ENCODE measurements at regions not wholly inside any gene's neighbourhood (a gene's known extent, or its start where the extent isn't known, plus 50 kb on each side); places are given as distances from the start of the nearest gene placed in this dataset.

GRCh38 chr5:63570752-63571151 is 391.5 kb downstream of the HTR1A start:
- CTCF ChIA-PET = no interaction called here
- ATAC-seq (no peak), DNase-seq (no peak)
- H3K27ac Mint-ChIP-seq = no peak overlapping the region
- H3K4me1 Mint-ChIP-seq = no peaks in the 10 kb centered on the region
- no peak overlapping the region for H3K4me3 Mint-ChIP-seq
- H3K9me3 Mint-ChIP-seq (ENCODE audit: low read depth) = peaks cover 5% of the 10 kb centered on the region
- no peaks in the 10 kb centered on the region for H3K27me3 Mint-ChIP-seq
- no peaks in the 10 kb centered on the region for H3K36me3 Mint-ChIP-seq

- Mint-ChIP-seq H3K27me3 (no peaks in the 10 kb centered on the region), H3K36me3 (no peaks in the 10 kb centered on the region), H3K9me3 (ENCODE audit: low read depth) (peaks cover 13% of the 10 kb centered on the region), H3K4me3 (no peak overlapping the region), H3K4me1 (no peaks in the 10 kb centered on the region), H3K27ac (no peak overlapping the region)
- DNase-seq (no peak), ATAC-seq (no peak)
- CTCF ChIA-PET = no interaction called here
These were observed 397.5 kb downstream of the HTR1A start for GRCh38 chr5:63564789-63565188.

DNA sequence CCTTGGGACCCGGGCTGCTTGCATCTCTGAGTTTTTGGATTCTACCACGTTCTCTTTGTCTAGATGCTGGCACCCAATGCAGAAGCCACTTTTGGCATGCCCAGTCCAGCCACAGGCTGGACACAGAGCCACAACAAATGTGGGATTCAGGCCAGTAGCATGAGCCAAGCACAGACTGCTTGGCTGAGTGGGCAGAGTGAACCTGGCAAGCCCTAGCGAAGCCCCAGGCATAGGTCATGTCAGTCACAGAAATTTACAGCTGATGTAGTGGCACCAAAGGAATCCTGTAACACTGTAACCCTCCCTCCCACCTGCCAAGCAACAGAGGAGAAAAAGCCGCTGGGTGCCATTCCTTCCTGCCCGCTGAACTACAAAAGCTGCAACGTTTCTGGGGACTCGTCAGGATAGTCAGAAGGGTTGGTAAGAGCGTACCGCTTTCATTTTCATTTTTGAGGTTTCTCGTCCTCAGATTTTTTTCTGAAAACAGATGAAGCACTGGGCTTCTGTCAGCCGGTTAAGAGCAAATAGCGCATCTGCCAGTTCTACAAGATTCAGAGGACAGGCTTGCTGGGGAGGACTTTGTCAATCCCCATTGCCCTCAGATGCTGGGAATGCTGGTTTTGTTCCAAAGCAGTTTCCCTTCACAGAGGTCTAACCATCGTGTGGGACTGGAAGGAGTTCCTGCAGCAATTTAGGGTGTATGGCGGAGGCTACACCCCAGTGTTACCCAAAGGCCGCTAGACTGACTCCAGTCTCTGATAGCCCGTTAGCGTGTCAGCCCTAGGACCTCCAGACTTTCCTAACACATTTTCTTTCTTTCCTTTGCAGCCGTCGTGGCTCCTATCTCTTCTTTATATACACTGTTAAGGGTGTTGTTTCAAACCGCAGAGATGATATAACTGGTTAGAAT is 399.0 kb downstream of the HTR1A start:
- CTCF ChIA-PET = no interaction called here
- Mint-ChIP-seq H3K36me3 (no peaks in the 10 kb centered on the region), H3K4me3 (no peak overlapping the region), H3K27me3 (no peaks in the 10 kb centered on the region), H3K9me3 (ENCODE audit: low read depth) (peaks cover 8% of the 10 kb centered on the region), H3K4me1 (no peaks in the 10 kb centered on the region), H3K27ac (no peak overlapping the region)
- no peak for DNase-seq
- no peak for ATAC-seq

DNA sequence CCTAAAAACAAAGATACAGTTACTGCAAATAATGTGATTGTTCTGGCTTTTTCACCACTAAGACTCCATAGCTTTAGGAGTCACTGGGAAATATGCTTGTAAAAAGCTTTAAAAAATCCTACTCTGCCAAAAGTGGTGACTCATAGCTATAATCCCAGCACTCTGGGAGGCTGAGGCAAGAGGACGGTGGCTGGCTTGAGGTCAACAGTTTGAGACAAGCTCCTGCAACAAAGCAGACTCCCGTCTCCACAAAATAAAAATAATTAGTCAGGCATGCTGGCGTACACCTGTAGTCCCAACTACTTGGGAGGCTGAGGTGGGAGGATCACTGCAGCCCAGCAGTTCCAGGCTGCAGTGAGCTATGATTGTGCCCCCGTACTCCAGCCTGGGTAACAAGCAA is 406.4 kb downstream of the HTR1A start:
- CTCF ChIA-PET = no interaction called here
- DNase-seq = no peak
- Mint-ChIP-seq H3K27me3 (no peaks in the 10 kb centered on the region), H3K27ac (no peak overlapping the region), H3K4me3 (no peak overlapping the region), H3K9me3 (ENCODE audit: low read depth) (peaks cover 6% of the 10 kb centered on the region), H3K4me1 (no peaks in the 10 kb centered on the region), H3K36me3 (no peaks in the 10 kb centered on the region)
- no peak for ATAC-seq

GRCh38 chr5:63554191-63554590 is 408.1 kb downstream of the HTR1A start:
- CTCF ChIA-PET = no interaction called here
- DNase-seq (no peak), ATAC-seq (no peak)
- no peaks in the 10 kb centered on the region for H3K36me3 Mint-ChIP-seq
- no peak overlapping the region for H3K4me3 Mint-ChIP-seq
- H3K27me3 Mint-ChIP-seq = no peaks in the 10 kb centered on the region
- H3K27ac Mint-ChIP-seq = no peak overlapping the region
- no peaks in the 10 kb centered on the region for H3K4me1 Mint-ChIP-seq
- peaks cover 2% of the 10 kb centered on the region for H3K9me3 Mint-ChIP-seq (ENCODE audit: low read depth)

- H3K27ac Mint-ChIP-seq = no peak overlapping the region
- no peak for DNase-seq
- H3K36me3 Mint-ChIP-seq = no peaks in the 10 kb centered on the region
- no peaks in the 10 kb centered on the region for H3K4me1 Mint-ChIP-seq
- no peak for ATAC-seq
- no peak overlapping the region for H3K4me3 Mint-ChIP-seq
- peaks cover 2% of the 10 kb centered on the region for H3K9me3 Mint-ChIP-seq (ENCODE audit: low read depth)
- CTCF ChIA-PET = no interaction called here
- no peaks in the 10 kb centered on the region for H3K27me3 Mint-ChIP-seq
These were observed 409.2 kb downstream of the HTR1A start for GRCh38 chr5:63553073-63553472.

DNA sequence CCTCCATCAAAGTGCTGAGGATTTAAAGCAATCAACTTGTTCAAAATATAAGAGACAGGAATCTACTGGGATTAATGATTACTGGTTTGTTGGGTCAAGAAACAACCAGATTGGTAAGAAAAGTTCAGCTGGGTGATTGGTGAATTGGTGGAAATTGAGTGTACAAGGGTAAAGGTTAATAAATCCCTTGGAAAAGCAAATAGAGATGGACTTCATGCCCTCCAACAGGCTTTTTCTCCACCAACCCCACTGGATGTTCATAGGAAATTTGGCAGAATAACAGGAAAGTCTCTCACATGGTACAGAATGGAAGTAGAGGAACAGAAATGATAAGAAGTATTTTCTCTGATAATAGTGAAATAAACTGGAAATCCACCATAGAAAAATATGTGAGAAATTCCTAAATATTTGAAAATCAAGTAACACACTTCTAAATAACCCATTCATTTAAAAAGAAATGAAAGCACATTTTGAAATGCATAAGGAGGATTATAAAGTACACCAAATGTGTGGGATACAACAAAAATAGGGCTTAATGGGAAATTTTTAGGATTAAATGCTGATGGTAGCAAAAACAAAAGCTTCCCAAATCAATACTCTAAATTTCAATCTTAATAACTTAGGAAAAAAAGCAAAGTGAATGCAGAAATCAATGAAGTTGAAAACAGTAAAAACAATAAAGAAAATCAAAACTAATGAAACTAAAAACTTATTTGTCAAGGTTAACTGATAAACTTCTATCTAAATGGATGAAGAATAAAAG is 426.2 kb downstream of the HTR1A start:
- Mint-ChIP-seq H3K27ac (no peak overlapping the region), H3K27me3 (no peaks in the 10 kb centered on the region), H3K36me3 (no peaks in the 10 kb centered on the region), H3K4me3 (no peak overlapping the region), H3K4me1 (no peaks in the 10 kb centered on the region), H3K9me3 (ENCODE audit: low read depth) (peaks cover 8% of the 10 kb centered on the region)
- no peak for ATAC-seq
- no peak for DNase-seq
- CTCF ChIA-PET = no interaction called here

- H3K9me3 Mint-ChIP-seq (ENCODE audit: low read depth) = peaks cover 9% of the 10 kb centered on the region
- CTCF ChIA-PET = no interaction called here
- H3K36me3 Mint-ChIP-seq = no peaks in the 10 kb centered on the region
- no peak for DNase-seq
- H3K27me3 Mint-ChIP-seq = no peaks in the 10 kb centered on the region
- H3K4me1 Mint-ChIP-seq = no peaks in the 10 kb centered on the region
- H3K27ac Mint-ChIP-seq = no peak overlapping the region
- no peak overlapping the region for H3K4me3 Mint-ChIP-seq
- no peak for ATAC-seq
These were observed 438.0 kb downstream of the HTR1A start for GRCh38 chr5:63524281-63524680.

- H3K36me3 Mint-ChIP-seq = no peaks in the 10 kb centered on the region
- CTCF ChIA-PET = no interaction called here
- peaks cover 4% of the 10 kb centered on the region for H3K9me3 Mint-ChIP-seq (ENCODE audit: low read depth)
- H3K27ac Mint-ChIP-seq = no peak overlapping the region
- DNase-seq = no peak
- no peak overlapping the region for H3K4me3 Mint-ChIP-seq
- H3K4me1 Mint-ChIP-seq = no peaks in the 10 kb centered on the region
- no peak for ATAC-seq
- no peaks in the 10 kb centered on the region for H3K27me3 Mint-ChIP-seq
These were observed 446.2 kb downstream of the HTR1A start for GRCh38 chr5:63516006-63516405.

GRCh38 chr5:63500242-63500641 is 462.0 kb downstream of the HTR1A start:
- no peak overlapping the region for H3K4me3 Mint-ChIP-seq
- H3K9me3 Mint-ChIP-seq (ENCODE audit: low read depth) = peaks cover 2% of the 10 kb centered on the region
- CTCF ChIA-PET = no interaction called here
- ATAC-seq (no peak), DNase-seq (no peak)
- H3K4me1 Mint-ChIP-seq = no peaks in the 10 kb centered on the region
- no peaks in the 10 kb centered on the region for H3K27me3 Mint-ChIP-seq
- H3K27ac Mint-ChIP-seq = no peak overlapping the region
- no peaks in the 10 kb centered on the region for H3K36me3 Mint-ChIP-seq

- no peaks in the 10 kb centered on the region for H3K36me3 Mint-ChIP-seq
- ATAC-seq (no peak), DNase-seq (no peak)
- H3K27me3 Mint-ChIP-seq = no peaks in the 10 kb centered on the region
- CTCF ChIA-PET = no interaction called here
- H3K27ac Mint-ChIP-seq = no peak overlapping the region
- H3K4me1 Mint-ChIP-seq = no peaks in the 10 kb centered on the region
- no peak overlapping the region for H3K4me3 Mint-ChIP-seq
- peaks cover 5% of the 10 kb centered on the region for H3K9me3 Mint-ChIP-seq (ENCODE audit: low read depth)
These were observed 467.0 kb downstream of the HTR1A start for GRCh38 chr5:63495225-63495624.

GRCh38 chr5:63483338-63483737 is 478.9 kb downstream of the HTR1A start:
- CTCF ChIA-PET = no interaction called here
- Mint-ChIP-seq H3K4me3 (no peak overlapping the region), H3K4me1 (no peaks in the 10 kb centered on the region), H3K27me3 (no peaks in the 10 kb centered on the region), H3K27ac (no peak overlapping the region), H3K36me3 (no peaks in the 10 kb centered on the region), H3K9me3 (ENCODE audit: low read depth) (peaks cover 9% of the 10 kb centered on the region)
- no peak for ATAC-seq
- no peak for DNase-seq

- Mint-ChIP-seq H3K4me1 (no peaks in the 10 kb centered on the region), H3K36me3 (no peaks in the 10 kb centered on the region), H3K27ac (no peak overlapping the region), H3K9me3 (ENCODE audit: low read depth) (peaks cover 5% of the 10 kb centered on the region), H3K4me3 (no peak overlapping the region), H3K27me3 (no peaks in the 10 kb centered on the region)
- ATAC-seq = no peak
- DNase-seq = no peak
- CTCF ChIA-PET = no interaction called here
These were observed 488.8 kb downstream of the HTR1A start for GRCh38 chr5:63473335-63473967.

DNA sequence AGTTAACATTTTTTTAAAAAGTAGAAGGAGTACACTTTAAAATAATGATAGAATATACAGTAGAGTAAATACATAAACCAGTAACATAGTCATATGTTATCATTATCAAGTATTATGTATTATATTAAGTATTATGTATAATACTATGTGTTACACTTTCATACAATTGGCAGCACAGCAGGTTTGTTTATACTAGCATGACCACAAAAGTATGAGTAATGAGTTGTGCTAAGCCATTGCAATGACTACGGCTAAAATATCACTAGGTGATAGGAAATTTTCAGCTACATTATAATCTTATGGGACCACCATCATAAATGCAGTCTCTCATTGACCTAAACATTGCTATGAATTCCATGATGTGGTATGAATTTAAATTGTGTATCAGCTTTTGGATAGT is 506.0 kb downstream of the HTR1A start:
- DNase-seq = no peak
- CTCF ChIA-PET = no interaction called here
- H3K27ac Mint-ChIP-seq = no peak overlapping the region
- H3K4me3 Mint-ChIP-seq = no peak overlapping the region
- no peaks in the 10 kb centered on the region for H3K36me3 Mint-ChIP-seq
- H3K9me3 Mint-ChIP-seq (ENCODE audit: low read depth) = peaks cover 8% of the 10 kb centered on the region
- no peaks in the 10 kb centered on the region for H3K27me3 Mint-ChIP-seq
- H3K4me1 Mint-ChIP-seq = no peaks in the 10 kb centered on the region
- no peak for ATAC-seq
